PC-9 (cell line): ENCODE measurements at regions not wholly inside any gene's neighbourhood (a gene's known extent, or its start where the extent isn't known, plus 50 kb on each side); places are given as distances from the start of the nearest gene placed in this dataset.

Experiments used
- BruUV-seq: library from RNA; stranded (reverse); fragments of 400-500 nt; replicated peaks from 2 replicates; lab custom pipeline; 2021; lab: Mats Ljungman, UMichigan
- CTCF ChIA-PET: fragments of 300-600 bp; sonication (Branson Sonifier 250); formaldehyde crosslinking; loops from one replicate; lab custom pipeline; 2022; ENCODE audit warnings: antibody characterized with exemption; lab: Charles Lee
- POLR2A ChIA-PET: fragments of 300-600 bp; sonication (Branson Sonifier 250); formaldehyde crosslinking; loops from one replicate; lab custom pipeline; 2022; ENCODE audit warnings: antibody characterized with exemption; ENCODE audit not compliant: unreplicated experiment; lab: Charles Lee
- DNase-seq, 2 experiments: peaks; one replicate each; pipeline versions ENCODE4 v3.0.0 to v3.0.0-alpha.2; 2015 to 2022; ENCODE audit warnings: mixed read lengths in 1 of 2
- H2AFZ ChIP-seq: fragments of 200-600 bp; sonication (generic); 2 replicates; pipeline ENCODE4 v1.8.1; 2017; ENCODE audit warnings: antibody characterized with exemption
- H3F3A ChIP-seq: fragments of 200-600 bp; sonication (generic); 2 replicates; pipeline ENCODE4 v1.8.1; 2017; ENCODE audit warnings: antibody characterized with exemption, mild to moderate bottlenecking, low read depth; ENCODE audit not compliant: insufficient read depth
- H3K27ac ChIP-seq: fragments of 200-600 bp; sonication (generic); 2 replicates; pipeline ENCODE4 v1.6.1; 2016; ENCODE audit warnings: mixed run types
- H3K27me3 ChIP-seq: fragments of 200-600 bp; sonication (generic); 2 replicates; pipeline ENCODE4 v1.6.1; 2016; ENCODE audit warnings: low read depth, mixed run types; ENCODE audit not compliant: insufficient read depth
- H3K36me3 ChIP-seq: fragments of 200-600 bp; sonication (generic); 2 replicates; pipeline ENCODE4 v1.6.1; 2016; ENCODE audit warnings: low read depth, mixed run types
- H3K4me1 ChIP-seq: fragments of 200-600 bp; sonication (generic); replicated peaks from 2 replicates; pipeline ENCODE4 v1.6.1; 2016; ENCODE audit warnings: mixed run types; ENCODE audit not compliant: insufficient read depth
- H3K4me2 ChIP-seq: fragments of 200-600 bp; sonication (generic); 2 replicates; pipeline ENCODE4 v1.6.1; 2017; ENCODE audit warnings: mixed run types
- H3K4me3 ChIP-seq: fragments of 200-600 bp; sonication (generic); 2 replicates; pipeline ENCODE4 v1.6.1; 2016; ENCODE audit warnings: mixed run types
- H3K79me2 ChIP-seq: fragments of 200-600 bp; sonication (generic); 2 replicates; pipeline ENCODE4 v1.6.1; 2017; ENCODE audit warnings: low read depth, mixed run types
- H3K9me2 ChIP-seq: fragments of 200-600 bp; sonication (generic); 2 replicates; pipeline ENCODE4 v1.8.1; 2017; ENCODE audit warnings: mild to moderate bottlenecking; ENCODE audit not compliant: insufficient read depth
- H3K9me3 ChIP-seq: fragments of 200-600 bp; sonication (generic); 2 replicates; pipeline ENCODE4 v1.8.1; 2016; ENCODE audit warnings: low read depth; ENCODE audit not compliant: insufficient read depth
- H4K20me1 ChIP-seq: fragments of 200-600 bp; sonication (generic); 2 replicates; pipeline ENCODE4 v1.8.1; 2017; ENCODE audit not compliant: insufficient read depth
- EZH2 ChIP-seq: fragments of 200-600 bp; sonication (generic); IDR thresholded peaks from 2 replicates; pipeline ENCODE4 v1.8.0; 2017; ENCODE audit warnings: antibody characterized with exemption, low read depth
- intact Hi-C: fragments of 100-400 bp; cut with micrococcal nuclease; formaldehyde crosslinking; loops from one replicate; pipeline ENCODE4 v1.10.0; 2022; ENCODE audit not compliant: unreplicated experiment
- TF ChIP-seq, protein P1 (sequence below): fragments of 200-600 bp; sonication (generic); conservative IDR thresholded peaks from 2 replicates; pipeline ENCODE4 v1.6.1; 2017; ENCODE audit warnings: mixed run types, antibody characterized with exemption, mild to moderate bottlenecking, moderate library complexity

- BruUV-seq = no TSS peak
- H3K27ac ChIP-seq = no peak overlapping the region
- H3K9me2 ChIP-seq = no peaks in the 10 kb centered on the region
- no peak overlapping the region for H2AFZ ChIP-seq
- H3K4me1 ChIP-seq = no peaks in the 10 kb centered on the region; the same call in 1 of the 2 replicates
- no peaks in the 10 kb centered on the region for H3K79me2 ChIP-seq
- intact Hi-C loops = no loop called here
- no peaks in the 10 kb centered on the region for H3K9me3 ChIP-seq
- H3K36me3 ChIP-seq = no peaks in the 10 kb centered on the region
- POLR2A ChIA-PET = no interaction called here
- H3K4me2 ChIP-seq = no peak overlapping the region
- H4K20me1 ChIP-seq = no peaks in the 10 kb centered on the region
- DNase-seq = peak in 1 of 2 experiments; percentile 55
- CTCF ChIA-PET = no interaction called here
- H3F3A ChIP-seq = no peaks in the 10 kb centered on the region
- TF ChIP-seq EZH2 = no peak
- TF ChIP-seq, protein P1, sequence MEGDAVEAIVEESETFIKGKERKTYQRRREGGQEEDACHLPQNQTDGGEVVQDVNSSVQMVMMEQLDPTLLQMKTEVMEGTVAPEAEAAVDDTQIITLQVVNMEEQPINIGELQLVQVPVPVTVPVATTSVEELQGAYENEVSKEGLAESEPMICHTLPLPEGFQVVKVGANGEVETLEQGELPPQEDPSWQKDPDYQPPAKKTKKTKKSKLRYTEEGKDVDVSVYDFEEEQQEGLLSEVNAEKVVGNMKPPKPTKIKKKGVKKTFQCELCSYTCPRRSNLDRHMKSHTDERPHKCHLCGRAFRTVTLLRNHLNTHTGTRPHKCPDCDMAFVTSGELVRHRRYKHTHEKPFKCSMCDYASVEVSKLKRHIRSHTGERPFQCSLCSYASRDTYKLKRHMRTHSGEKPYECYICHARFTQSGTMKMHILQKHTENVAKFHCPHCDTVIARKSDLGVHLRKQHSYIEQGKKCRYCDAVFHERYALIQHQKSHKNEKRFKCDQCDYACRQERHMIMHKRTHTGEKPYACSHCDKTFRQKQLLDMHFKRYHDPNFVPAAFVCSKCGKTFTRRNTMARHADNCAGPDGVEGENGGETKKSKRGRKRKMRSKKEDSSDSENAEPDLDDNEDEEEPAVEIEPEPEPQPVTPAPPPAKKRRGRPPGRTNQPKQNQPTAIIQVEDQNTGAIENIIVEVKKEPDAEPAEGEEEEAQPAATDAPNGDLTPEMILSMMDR = no peak
- no peak overlapping the region for H3K4me3 ChIP-seq
- no peaks in the 10 kb centered on the region for H3K27me3 ChIP-seq
These were observed 183.1 kb upstream of the PIK3C3 start for GRCh38 chr18:41771973-41772372.

DNA sequence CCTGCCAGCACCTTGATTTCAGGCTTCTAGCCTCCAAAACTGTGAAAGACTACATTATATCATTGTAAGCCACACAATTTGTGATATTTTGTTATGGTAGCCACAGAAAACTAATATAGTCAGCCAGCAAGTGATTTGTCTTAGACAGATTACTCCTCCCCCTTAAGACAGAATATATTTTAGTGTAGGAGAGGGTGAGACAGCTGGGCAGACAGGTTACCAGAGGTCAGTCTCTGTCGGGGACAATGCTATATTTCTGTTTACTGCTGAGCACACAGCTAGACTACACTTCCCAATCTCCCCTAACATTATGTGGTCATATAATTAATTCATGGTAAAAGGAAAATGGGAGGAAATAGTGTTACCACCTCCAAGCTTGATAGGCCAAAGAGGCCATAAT is 185.8 kb upstream of the PIK3C3 start:
- no peak for DNase-seq
- ChIA-PET POLR2A (no interaction called here), CTCF (no interaction called here)
- no peak overlapping the region for H3K4me3 ChIP-seq
- no peaks in the 10 kb centered on the region for H4K20me1 ChIP-seq
- no peaks in the 10 kb centered on the region for H3K36me3 ChIP-seq
- no peak overlapping the region for H3K27ac ChIP-seq
- no peak overlapping the region for H3K4me2 ChIP-seq
- no TSS peak for BruUV-seq
- no peaks in the 10 kb centered on the region for H3K79me2 ChIP-seq
- no peaks in the 10 kb centered on the region for H3K9me3 ChIP-seq
- H2AFZ ChIP-seq = no peak overlapping the region
- H3F3A ChIP-seq = no peaks in the 10 kb centered on the region
- H3K9me2 ChIP-seq = no peaks in the 10 kb centered on the region
- no peaks in the 10 kb centered on the region for H3K27me3 ChIP-seq
- TF ChIP-seq, protein P1 = no peak
- no peak for TF ChIP-seq EZH2
- H3K4me1 ChIP-seq = no peaks in the 10 kb centered on the region; the same call in 1 of the 2 replicates
- intact Hi-C loops = no loop called here

- intact Hi-C loops = no loop called here
- no peaks in the 10 kb centered on the region for H3F3A ChIP-seq
- no peaks in the 10 kb centered on the region for H3K9me3 ChIP-seq
- POLR2A ChIA-PET = no interaction called here
- no peak overlapping the region for H3K27ac ChIP-seq
- CTCF ChIA-PET = no interaction called here
- DNase-seq = no peak
- no peak overlapping the region for H3K4me3 ChIP-seq
- H4K20me1 ChIP-seq = no peaks in the 10 kb centered on the region
- TF ChIP-seq, protein P1 = no peak
- no peak for TF ChIP-seq EZH2
- H3K79me2 ChIP-seq = no peaks in the 10 kb centered on the region
- no peak overlapping the region for H2AFZ ChIP-seq
- no peaks in the 10 kb centered on the region for H3K36me3 ChIP-seq
- H3K4me1 ChIP-seq = no peaks in the 10 kb centered on the region; the same call in 1 of the 2 replicates
- H3K9me2 ChIP-seq = no peaks in the 10 kb centered on the region
- no peak overlapping the region for H3K4me2 ChIP-seq
- no TSS peak for BruUV-seq
- no peaks in the 10 kb centered on the region for H3K27me3 ChIP-seq
These were observed 186.6 kb upstream of the PIK3C3 start for GRCh38 chr18:41768467-41768866.
